ENCODE measurements at regions not wholly inside any gene's neighbourhood (a gene's known extent, or its start where the extent isn't known, plus 50 kb on each side); places are given as distances from the start of the nearest gene placed in this dataset.

GRCh38 chr2:176445956-176446355 lies 176.7 kb downstream of the MTX2 start:
- no peak overlapping the region for H3K27ac ChIP-seq
- no peaks in the 10 kb centered on the region for H3K36me3 ChIP-seq
- no peak overlapping the region for H3K4me3 ChIP-seq
- no peaks in the 10 kb centered on the region for H3K4me1 ChIP-seq
- no peak for TF ChIP-seq EP300 (IDR thresholded peaks at IDR 0.05)
- TF ChIP-seq POLR2A (IDR thresholded peaks at IDR 0.05) = no peak
- TF ChIP-seq CTCF (IDR thresholded peaks at IDR 0.05) = no peak
- no peaks in the 10 kb centered on the region for H3K27me3 ChIP-seq
- no peaks in the 10 kb centered on the region for H3K9me3 ChIP-seq
- no peak for DNase-seq (ENCODE audit: low spot score in 2 of 2)
- 73 to 82% methylated on average over 4 of the region's 4 CpGs for WGBS, 2 donors

GRCh38 chr2:176446718-176447414 lies 177.6 kb downstream of the MTX2 start:
- H3K36me3 ChIP-seq = no peaks in the 10 kb centered on the region
- H3K4me1 ChIP-seq = no peaks in the 10 kb centered on the region
- H3K4me3 ChIP-seq = no peak overlapping the region
- DNase-seq (ENCODE audit: low spot score in 2 of 2) = no peak
- no peak overlapping the region for H3K27ac ChIP-seq
- TF ChIP-seq CTCF (IDR thresholded peaks at IDR 0.05) = no peak
- no peak for TF ChIP-seq EP300 (IDR thresholded peaks at IDR 0.05)
- no peak for TF ChIP-seq POLR2A (IDR thresholded peaks at IDR 0.05)
- 69 to 75% methylated on average over 4 of the region's 4 CpGs for WGBS, 2 donors
- H3K9me3 ChIP-seq = no peaks in the 10 kb centered on the region
- H3K27me3 ChIP-seq = no peaks in the 10 kb centered on the region

GRCh38 chr2:176447616-176448015 lies 178.4 kb downstream of the MTX2 start:
- Histone ChIP-seq H3K36me3 (no peaks in the 10 kb centered on the region), H3K27ac (no peak overlapping the region), H3K4me1 (no peaks in the 10 kb centered on the region), H3K4me3 (no peak overlapping the region), H3K27me3 (no peaks in the 10 kb centered on the region), H3K9me3 (no peaks in the 10 kb centered on the region)
- DNase-seq (ENCODE audit: low spot score in 2 of 2) = no peak
- TF ChIP-seq EP300 (IDR thresholded peaks at IDR 0.05) (no peak), POLR2A (IDR thresholded peaks at IDR 0.05) (no peak), CTCF (IDR thresholded peaks at IDR 0.05) (no peak)
- WGBS, 2 donors = 90 to 94% methylated on average over 1 of the region's 1 CpG

GRCh38 chr2:176449852-176450251 lies 180.6 kb downstream of the MTX2 start:
- Histone ChIP-seq H3K4me3 (no peak overlapping the region), H3K9me3 (no peaks in the 10 kb centered on the region), H3K4me1 (peaks cover 0 to 5% (median 0%) of the 10 kb centered on the region in 4 donors), H3K27me3 (no peaks in the 10 kb centered on the region), H3K36me3 (no peaks in the 10 kb centered on the region), H3K27ac (no peak overlapping the region)
- no peak for TF ChIP-seq EP300 (IDR thresholded peaks at IDR 0.05)
- no peak for TF ChIP-seq CTCF (IDR thresholded peaks at IDR 0.05)
- no peak for TF ChIP-seq POLR2A (IDR thresholded peaks at IDR 0.05)
- WGBS, 2 donors = 50 to 66% methylated on average over 3 of the region's 3 CpGs
- DNase-seq (ENCODE audit: low spot score in 2 of 2) = no peak

- Histone ChIP-seq H3K9me3 (no peaks in the 10 kb centered on the region), H3K27me3 (no peaks in the 10 kb centered on the region), H3K36me3 (no peaks in the 10 kb centered on the region), H3K4me3 (no peak overlapping the region), H3K27ac (no peak overlapping the region), H3K4me1 (peaks cover 0 to 17% (median 0%) of the 10 kb centered on the region in 4 donors)
- no peak for TF ChIP-seq EP300 (IDR thresholded peaks at IDR 0.05)
- TF ChIP-seq POLR2A (IDR thresholded peaks at IDR 0.05) = no peak
- no peak for TF ChIP-seq CTCF (IDR thresholded peaks at IDR 0.05)
- no peak for DNase-seq (ENCODE audit: low spot score in 2 of 2)
- 94 to 97% methylated on average over 2 of the region's 2 CpGs for WGBS, 2 donors
These were observed 184.5 kb downstream of the MTX2 start for GRCh38 chr2:176453784-176454183.
